GM12891 (cell line): ENCODE measurements at regions not wholly inside any gene's neighbourhood (a gene's known extent, or its start where the extent isn't known, plus 50 kb on each side); places are given as distances from the start of the nearest gene placed in this dataset.

ENCODE experiments used
- POLR2A ChIP-seq: IDR thresholded peaks from 2 replicates; pipeline ENCODE4 v1.6.1; 2011; ENCODE audit warnings: low read depth, low read length, control low read depth
- POLR2AphosphoS5 ChIP-seq: IDR thresholded peaks from 2 replicates; pipeline ENCODE4 v1.6.1; 2011; ENCODE audit warnings: low read depth, low read length, control low read depth
- TAF1 ChIP-seq: IDR thresholded peaks from 2 replicates; pipeline ENCODE4 v1.6.1; 2011; ENCODE audit warnings: low read depth, low read length, control low read depth

- TF ChIP-seq TAF1 (no peak), POLR2A (no peak), POLR2AphosphoS5 (no peak)
Observed at GRCh38 chr14:34104489-34105397, 153.9 kb upstream of the EGLN3 start.
